ENCODE measurements at regions not wholly inside any gene's neighbourhood (a gene's known extent, or its start where the extent isn't known, plus 50 kb on each side); places are given as distances from the start of the nearest gene placed in this dataset.
"Not testable (repeated sequence)": the region's sequence is repeated elsewhere in the genome, so short reads cannot be mapped to it uniquely, and the experiment has no call there.

- TF ChIP-seq CTCF (IDR thresholded peaks at IDR 0.05); REST (IDR thresholded peaks at IDR 0.05; ENCODE audit: insufficient read depth in 1 of 2, low read depth in 2 of 2, low read length in 1 of 2); TCF7L2 (IDR thresholded peaks at IDR 0.05; ENCODE audit: low read depth, low read length): not testable (repeated sequence)
Measured at GRCh38 chrX:115394806-115395205, 105.3 kb downstream of the LUZP4 start.
